A549 (cell line): ENCODE measurements at regions not wholly inside any gene's neighbourhood (a gene's known extent, or its start where the extent isn't known, plus 50 kb on each side); places are given as distances from the start of the nearest gene placed in this dataset.

ENCODE experiments used
- CEBPB ChIP-seq, 2 experiments: fragments of >200 bp in 1 of 2; sonication (Bioruptor Twin) in 1 of 2; formaldehyde crosslinking in 1 of 2; IDR thresholded peaks; 2 replicates each; pipeline ENCODE4 v1.6.1; 2012 to 2016
- ESRRA ChIP-seq: fragments of 150-350 bp; IDR thresholded peaks from 2 replicates; pipeline ENCODE4 v1.6.1; 2014; ENCODE audit warnings: mild to moderate bottlenecking, low read length, borderline replicate concordance
- HOXA7 ChIP-seq: fragments of 250-450 bp; sonication (Bioruptor Pico); IDR thresholded peaks from 2 replicates; pipeline ENCODE4 v1.5.0; 2020; ENCODE audit warnings: mild to moderate bottlenecking, moderate library complexity
- JUN ChIP-seq, 2 experiments: fragments of >200 bp; sonication (Bioruptor Twin); formaldehyde crosslinking; IDR thresholded peaks; 2 replicates in 1 of 2; 3 replicates in 1 of 2; pipeline ENCODE4 v1.6.1; 2016 to 2017
- MYC ChIP-seq: IDR thresholded peaks from 2 replicates; pipeline ENCODE4 v1.6.1; 2012; ENCODE audit warnings: mild to moderate bottlenecking, inconsistent platforms, low read length, improper control_type of control experiment, borderline replicate concordance
- POLR2A ChIP-seq: IDR thresholded peaks from 2 replicates; pipeline ENCODE4 v1.6.1; 2012; ENCODE audit warnings: mild to moderate bottlenecking, low read length
- TF ChIP-seq, protein P1 (sequence below): fragments of 450-650 bp; IDR thresholded peaks from 2 replicates; pipeline ENCODE4 v1.6.1; 2014; ENCODE audit warnings: antibody characterized with exemption
- TF ChIP-seq, protein P2 (sequence below): fragments of 200-600 bp; sonication (generic); IDR thresholded peaks from 2 replicates; pipeline ENCODE4 v1.6.1; 2016; ENCODE audit warnings: antibody characterized with exemption, mild to moderate bottlenecking, moderate library complexity
- TF ChIP-seq, protein P3 (sequence below): fragments of >200 bp; sonication (Bioruptor Twin); formaldehyde crosslinking; IDR thresholded peaks from 3 replicates; pipeline ENCODE4 v1.5.1; 2016

DNA sequence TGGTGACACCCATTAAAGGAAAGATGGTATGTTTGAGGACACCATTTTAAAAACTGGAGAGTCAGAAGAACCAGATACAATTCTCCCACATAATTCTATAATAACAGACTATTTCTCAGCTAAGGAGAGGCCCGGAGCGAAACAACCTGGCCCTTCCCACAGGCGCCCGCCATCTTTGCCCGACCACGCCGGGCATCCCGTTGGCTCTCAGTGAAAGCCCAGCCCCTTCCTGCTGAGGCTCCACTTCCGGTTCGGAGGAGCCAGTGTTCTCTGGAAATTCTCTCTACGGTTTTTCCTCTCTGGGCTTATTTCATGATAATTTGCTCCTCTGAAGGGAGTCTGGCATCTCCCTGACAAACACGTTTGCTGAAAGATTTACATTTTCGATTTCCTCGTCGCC is 175.7 kb downstream of the AXIN2 start:
- TF ChIP-seq CEBPB (IDR thresholded peaks at IDR 0.05) (no peak), POLR2A (no peak), HOXA7 (CRISPR knock-in tag) (no peak), MYC (no peak), JUN (IDR thresholded peaks at IDR 0.05) (no peak), ESRRA (no peak)
- TF ChIP-seq, protein P1, sequence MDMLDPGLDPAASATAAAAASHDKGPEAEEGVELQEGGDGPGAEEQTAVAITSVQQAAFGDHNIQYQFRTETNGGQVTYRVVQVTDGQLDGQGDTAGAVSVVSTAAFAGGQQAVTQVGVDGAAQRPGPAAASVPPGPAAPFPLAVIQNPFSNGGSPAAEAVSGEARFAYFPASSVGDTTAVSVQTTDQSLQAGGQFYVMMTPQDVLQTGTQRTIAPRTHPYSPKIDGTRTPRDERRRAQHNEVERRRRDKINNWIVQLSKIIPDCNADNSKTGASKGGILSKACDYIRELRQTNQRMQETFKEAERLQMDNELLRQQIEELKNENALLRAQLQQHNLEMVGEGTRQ: no peak
- TF ChIP-seq, protein P2, sequence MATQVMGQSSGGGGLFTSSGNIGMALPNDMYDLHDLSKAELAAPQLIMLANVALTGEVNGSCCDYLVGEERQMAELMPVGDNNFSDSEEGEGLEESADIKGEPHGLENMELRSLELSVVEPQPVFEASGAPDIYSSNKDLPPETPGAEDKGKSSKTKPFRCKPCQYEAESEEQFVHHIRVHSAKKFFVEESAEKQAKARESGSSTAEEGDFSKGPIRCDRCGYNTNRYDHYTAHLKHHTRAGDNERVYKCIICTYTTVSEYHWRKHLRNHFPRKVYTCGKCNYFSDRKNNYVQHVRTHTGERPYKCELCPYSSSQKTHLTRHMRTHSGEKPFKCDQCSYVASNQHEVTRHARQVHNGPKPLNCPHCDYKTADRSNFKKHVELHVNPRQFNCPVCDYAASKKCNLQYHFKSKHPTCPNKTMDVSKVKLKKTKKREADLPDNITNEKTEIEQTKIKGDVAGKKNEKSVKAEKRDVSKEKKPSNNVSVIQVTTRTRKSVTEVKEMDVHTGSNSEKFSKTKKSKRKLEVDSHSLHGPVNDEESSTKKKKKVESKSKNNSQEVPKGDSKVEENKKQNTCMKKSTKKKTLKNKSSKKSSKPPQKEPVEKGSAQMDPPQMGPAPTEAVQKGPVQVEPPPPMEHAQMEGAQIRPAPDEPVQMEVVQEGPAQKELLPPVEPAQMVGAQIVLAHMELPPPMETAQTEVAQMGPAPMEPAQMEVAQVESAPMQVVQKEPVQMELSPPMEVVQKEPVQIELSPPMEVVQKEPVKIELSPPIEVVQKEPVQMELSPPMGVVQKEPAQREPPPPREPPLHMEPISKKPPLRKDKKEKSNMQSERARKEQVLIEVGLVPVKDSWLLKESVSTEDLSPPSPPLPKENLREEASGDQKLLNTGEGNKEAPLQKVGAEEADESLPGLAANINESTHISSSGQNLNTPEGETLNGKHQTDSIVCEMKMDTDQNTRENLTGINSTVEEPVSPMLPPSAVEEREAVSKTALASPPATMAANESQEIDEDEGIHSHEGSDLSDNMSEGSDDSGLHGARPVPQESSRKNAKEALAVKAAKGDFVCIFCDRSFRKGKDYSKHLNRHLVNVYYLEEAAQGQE: no peak
- TF ChIP-seq, protein P3, sequence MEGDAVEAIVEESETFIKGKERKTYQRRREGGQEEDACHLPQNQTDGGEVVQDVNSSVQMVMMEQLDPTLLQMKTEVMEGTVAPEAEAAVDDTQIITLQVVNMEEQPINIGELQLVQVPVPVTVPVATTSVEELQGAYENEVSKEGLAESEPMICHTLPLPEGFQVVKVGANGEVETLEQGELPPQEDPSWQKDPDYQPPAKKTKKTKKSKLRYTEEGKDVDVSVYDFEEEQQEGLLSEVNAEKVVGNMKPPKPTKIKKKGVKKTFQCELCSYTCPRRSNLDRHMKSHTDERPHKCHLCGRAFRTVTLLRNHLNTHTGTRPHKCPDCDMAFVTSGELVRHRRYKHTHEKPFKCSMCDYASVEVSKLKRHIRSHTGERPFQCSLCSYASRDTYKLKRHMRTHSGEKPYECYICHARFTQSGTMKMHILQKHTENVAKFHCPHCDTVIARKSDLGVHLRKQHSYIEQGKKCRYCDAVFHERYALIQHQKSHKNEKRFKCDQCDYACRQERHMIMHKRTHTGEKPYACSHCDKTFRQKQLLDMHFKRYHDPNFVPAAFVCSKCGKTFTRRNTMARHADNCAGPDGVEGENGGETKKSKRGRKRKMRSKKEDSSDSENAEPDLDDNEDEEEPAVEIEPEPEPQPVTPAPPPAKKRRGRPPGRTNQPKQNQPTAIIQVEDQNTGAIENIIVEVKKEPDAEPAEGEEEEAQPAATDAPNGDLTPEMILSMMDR: no peak
